Astrocyte (in vitro differentiated cells and primary cell): ENCODE measurements at regions not wholly inside any gene's neighbourhood (a gene's known extent, or its start where the extent isn't known, plus 50 kb on each side); places are given as distances from the start of the nearest gene placed in this dataset.

Experiments used
- EZH2 ChIP-seq: IDR thresholded peaks from 2 replicates; pipeline ENCODE4 v1.6.1; 2012; ENCODE audit warnings: mild to moderate bottlenecking, low read length, inconsistent platforms; ENCODE audit not compliant: insufficient read depth
- TF ChIP-seq, protein P1 (sequence below): IDR thresholded peaks from 2 replicates; pipeline ENCODE4 v1.5.1; 2011; ENCODE audit warnings: low read depth, mild to moderate bottlenecking, inconsistent platforms, low read length, moderate library complexity; ENCODE audit not compliant: insufficient read depth

DNA sequence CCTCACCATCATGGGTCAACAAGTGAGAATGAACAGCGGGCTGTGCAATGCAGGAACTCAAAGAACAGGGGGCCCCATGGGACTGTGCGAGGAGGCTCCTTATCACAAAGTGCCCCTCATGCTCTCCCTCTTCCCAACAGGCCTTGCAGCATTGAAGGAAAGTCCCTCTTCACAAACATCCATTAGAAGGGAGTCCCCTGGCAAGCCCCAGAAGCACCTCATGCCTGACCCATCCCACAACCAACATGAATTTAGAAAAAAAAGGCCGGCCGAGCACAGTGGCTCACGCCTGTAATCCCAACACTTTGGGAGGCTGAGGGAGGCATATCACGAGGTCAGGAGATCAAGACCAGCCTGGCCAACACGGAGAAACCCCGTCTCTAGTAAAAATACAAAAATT is 122.6 kb upstream of the FSTL4 start:
- TF ChIP-seq, protein P1, sequence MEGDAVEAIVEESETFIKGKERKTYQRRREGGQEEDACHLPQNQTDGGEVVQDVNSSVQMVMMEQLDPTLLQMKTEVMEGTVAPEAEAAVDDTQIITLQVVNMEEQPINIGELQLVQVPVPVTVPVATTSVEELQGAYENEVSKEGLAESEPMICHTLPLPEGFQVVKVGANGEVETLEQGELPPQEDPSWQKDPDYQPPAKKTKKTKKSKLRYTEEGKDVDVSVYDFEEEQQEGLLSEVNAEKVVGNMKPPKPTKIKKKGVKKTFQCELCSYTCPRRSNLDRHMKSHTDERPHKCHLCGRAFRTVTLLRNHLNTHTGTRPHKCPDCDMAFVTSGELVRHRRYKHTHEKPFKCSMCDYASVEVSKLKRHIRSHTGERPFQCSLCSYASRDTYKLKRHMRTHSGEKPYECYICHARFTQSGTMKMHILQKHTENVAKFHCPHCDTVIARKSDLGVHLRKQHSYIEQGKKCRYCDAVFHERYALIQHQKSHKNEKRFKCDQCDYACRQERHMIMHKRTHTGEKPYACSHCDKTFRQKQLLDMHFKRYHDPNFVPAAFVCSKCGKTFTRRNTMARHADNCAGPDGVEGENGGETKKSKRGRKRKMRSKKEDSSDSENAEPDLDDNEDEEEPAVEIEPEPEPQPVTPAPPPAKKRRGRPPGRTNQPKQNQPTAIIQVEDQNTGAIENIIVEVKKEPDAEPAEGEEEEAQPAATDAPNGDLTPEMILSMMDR, result no peak
- TF ChIP-seq EZH2, result no peak
